HL-60 (cell line): ENCODE measurements at regions not wholly inside any gene's neighbourhood (a gene's known extent, or its start where the extent isn't known, plus 50 kb on each side); places are given as distances from the start of the nearest gene placed in this dataset.

ENCODE experiments used
- DNase-seq, 2 experiments: peaks; one replicate each; pipeline ENCODE4 v3.0.0-alpha.2; 2010 to 2020; ENCODE audit warnings: low read depth in 1 of 2, low spot score in 1 of 2
- H3K27ac ChIP-seq: fragments of 250-450 bp; sonication (Bioruptor Pico); replicated peaks from 2 replicates; pipeline ENCODE4 v1.5.1; 2020; ENCODE audit warnings: mild to moderate bottlenecking, moderate library complexity
- H3K27me3 ChIP-seq: fragments of 250-450 bp; sonication (Bioruptor Pico); 2 replicates; pipeline ENCODE4 v1.5.1; 2021; ENCODE audit warnings: mild to moderate bottlenecking, moderate library complexity; ENCODE audit not compliant: insufficient read depth, poor library complexity, severe bottlenecking
- H3K4me3 ChIP-seq: replicated peaks from 2 replicates; pipeline ENCODE4 v1.5.1; 2011; ENCODE audit warnings: mild to moderate bottlenecking, control low read depth, low read length; ENCODE audit not compliant: insufficient read depth
- CTCF ChIP-seq: IDR thresholded peaks from one replicate; pipeline ENCODE4 v1.5.1; 2011; ENCODE audit warnings: low read length, control low read depth, inconsistent platforms; ENCODE audit not compliant: insufficient read depth
- GABPA ChIP-seq: IDR thresholded peaks from 2 replicates; pipeline ENCODE4 v1.6.1; 2012; ENCODE audit warnings: low read depth
- POLR2AphosphoS5 ChIP-seq: IDR thresholded peaks from 2 replicates; pipeline ENCODE4 v1.6.1; 2012; ENCODE audit warnings: low read depth
- REST ChIP-seq: IDR thresholded peaks from 2 replicates; pipeline ENCODE4 v1.6.1; 2012; ENCODE audit warnings: low read depth; ENCODE audit not compliant: insufficient replicate concordance
- SPI1 ChIP-seq: IDR thresholded peaks from 2 replicates; pipeline ENCODE4 v1.6.1; 2012; ENCODE audit warnings: low read depth, mild to moderate bottlenecking, borderline replicate concordance

GRCh38 chr6:33878562-33878961 lies 74.8 kb upstream of the MLN start:
- peaks cover 8% of the 10 kb centered on the region for H3K27me3 ChIP-seq
- TF ChIP-seq GABPA (no peak), CTCF (no peak), SPI1 (no peak), POLR2AphosphoS5 (no peak), REST (no peak)
- H3K27ac ChIP-seq, result no peak overlapping the region
- DNase-seq, result no peak
- H3K4me3 ChIP-seq, result no peak overlapping the region

- no peak overlapping the region for H3K27ac ChIP-seq
- DNase-seq, result no peak
- peaks cover 9% of the 10 kb centered on the region for H3K27me3 ChIP-seq
- H3K4me3 ChIP-seq, result no peak overlapping the region
- no peak for TF ChIP-seq GABPA
- no peak for TF ChIP-seq POLR2AphosphoS5
- no peak for TF ChIP-seq CTCF
Observed at GRCh38 chr6:33877982-33878535, 74.3 kb upstream of the MLN start.

- Histone ChIP-seq H3K27ac (no peak overlapping the region), H3K4me3 (no peak overlapping the region), H3K27me3 (peaks cover 10% of the 10 kb centered on the region)
- no peak for DNase-seq
- TF ChIP-seq GABPA (no peak), CTCF (no peak), POLR2AphosphoS5 (no peak), SPI1 (no peak), REST (no peak)
Observed at GRCh38 chr6:33875696-33876095, 71.9 kb upstream of the MLN start.

GRCh38 chr6:33875141-33875581 lies 71.4 kb upstream of the MLN start:
- DNase-seq, result no peak
- Histone ChIP-seq H3K4me3 (no peak overlapping the region), H3K27ac (no peak overlapping the region), H3K27me3 (peaks cover 8% of the 10 kb centered on the region)
- TF ChIP-seq SPI1 (no peak), GABPA (no peak), POLR2AphosphoS5 (no peak), REST (no peak), CTCF (no peak)
